IPS-NIHi7 (cell line): ENCODE measurements at regions not wholly inside any gene's neighbourhood (a gene's known extent, or its start where the extent isn't known, plus 50 kb on each side); places are given as distances from the start of the nearest gene placed in this dataset.

Experiments
- DNase-seq: peaks from one replicate; pipeline ENCODE4 v3.0.0; 2012; ENCODE audit warnings: mixed read lengths; ENCODE audit errors: extremely low spot score

DNA sequence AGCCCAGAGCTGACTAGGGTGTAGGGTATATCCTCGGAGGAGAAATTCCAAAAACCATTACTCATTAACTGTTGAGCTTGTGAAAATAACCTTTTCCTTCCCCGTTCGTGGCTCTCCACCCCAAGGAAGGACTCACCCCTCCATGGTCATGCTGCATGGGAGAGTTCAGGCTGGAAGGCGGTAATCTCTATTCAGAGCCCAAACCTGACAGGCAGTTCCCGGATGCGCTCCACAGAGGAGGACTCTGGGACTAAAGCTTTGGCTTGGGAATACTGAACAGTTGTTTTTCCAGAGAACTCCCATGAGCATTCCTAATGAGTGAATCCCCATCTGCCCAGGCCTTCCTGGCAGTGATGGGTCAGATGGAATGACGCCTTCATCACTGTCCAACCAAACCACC is 125.4 kb downstream of the BCOR start:
- no peak for DNase-seq

DNA sequence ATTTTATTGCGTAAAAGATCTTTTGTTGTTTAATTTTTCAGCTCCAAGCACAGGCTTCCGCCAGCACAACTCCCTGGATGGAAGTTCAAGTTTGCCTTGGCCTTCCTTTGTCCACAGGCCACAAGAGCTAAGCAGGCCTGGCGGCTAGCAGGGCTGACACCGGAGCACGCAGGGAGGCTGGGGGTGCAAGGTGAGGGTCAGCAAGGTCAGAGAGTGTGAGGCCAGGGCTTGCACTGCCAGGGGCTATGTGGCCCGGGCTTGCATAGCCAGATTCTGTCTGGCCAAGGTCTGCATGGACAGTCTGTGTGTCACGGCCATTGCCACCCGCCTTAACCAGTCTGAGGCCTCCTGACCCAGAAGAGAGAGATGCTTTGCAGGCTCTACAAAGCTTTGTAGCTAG is 123.9 kb downstream of the BCOR start:
- DNase-seq, result no peak

GRCh38 chrX:39974270-39974669 is 123.5 kb downstream of the BCOR start:
- DNase-seq, result no peak

DNA sequence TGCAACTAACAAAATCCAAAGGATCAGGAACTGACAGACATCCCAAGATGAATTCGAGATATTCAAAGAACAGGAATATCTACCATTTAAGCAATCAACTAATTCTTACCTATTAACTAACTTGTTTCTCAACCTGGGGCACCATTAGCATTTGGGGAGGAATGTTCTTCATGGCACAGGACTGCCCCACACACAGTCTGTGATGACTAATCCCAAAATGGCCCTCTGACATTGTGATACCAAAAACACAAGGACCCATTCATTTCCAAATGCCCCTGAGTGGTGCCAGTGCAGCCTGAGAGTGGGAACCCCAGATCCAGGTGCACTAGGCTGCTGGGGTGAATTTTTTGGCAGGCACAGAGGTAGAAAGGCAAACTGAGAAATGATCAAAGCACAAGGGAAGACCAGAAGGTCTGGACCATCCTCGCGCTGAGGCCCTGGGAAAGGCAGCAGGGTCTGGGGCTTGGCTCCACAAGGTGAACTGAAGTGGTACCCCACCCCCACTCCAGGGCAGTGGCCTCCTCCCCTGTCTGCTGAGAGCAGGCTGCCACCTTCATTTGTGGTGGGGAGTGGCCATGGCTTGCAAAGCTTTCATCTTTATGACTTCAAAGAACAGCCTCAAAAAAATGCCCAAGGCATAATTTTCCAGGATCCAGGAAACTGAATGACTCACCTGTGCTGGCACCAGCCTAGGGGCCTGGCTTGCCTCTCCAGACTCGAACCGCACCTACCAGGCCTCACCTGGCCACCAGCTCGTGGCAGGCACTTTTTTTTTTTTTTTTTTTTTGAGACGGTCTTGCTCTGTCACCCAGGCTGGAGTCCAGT is 122.4 kb downstream of the BCOR start:
- DNase-seq, result no peak

DNA sequence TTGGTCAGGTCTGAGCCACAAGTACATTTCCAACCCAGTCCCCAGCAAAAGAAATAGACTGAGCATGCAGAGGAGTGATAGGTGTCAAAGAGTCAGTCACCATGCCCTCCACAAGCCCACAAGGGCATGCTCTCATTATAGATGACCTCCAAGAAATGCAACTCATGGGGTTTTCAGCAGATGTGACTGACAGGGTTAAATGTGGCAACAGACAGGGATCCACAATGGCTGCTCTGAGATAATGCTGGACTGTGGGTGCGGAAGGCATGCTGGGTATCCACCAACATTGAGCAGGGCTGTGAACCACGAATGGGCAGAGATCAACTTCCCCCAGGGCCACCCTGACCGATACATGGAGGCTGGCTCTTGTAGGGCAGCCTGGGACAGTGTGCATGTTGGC is 115.8 kb downstream of the BCOR start:
- no peak for DNase-seq

GRCh38 chrX:39982948-39983347 is 114.8 kb downstream of the BCOR start:
- DNase-seq, result no peak

DNA sequence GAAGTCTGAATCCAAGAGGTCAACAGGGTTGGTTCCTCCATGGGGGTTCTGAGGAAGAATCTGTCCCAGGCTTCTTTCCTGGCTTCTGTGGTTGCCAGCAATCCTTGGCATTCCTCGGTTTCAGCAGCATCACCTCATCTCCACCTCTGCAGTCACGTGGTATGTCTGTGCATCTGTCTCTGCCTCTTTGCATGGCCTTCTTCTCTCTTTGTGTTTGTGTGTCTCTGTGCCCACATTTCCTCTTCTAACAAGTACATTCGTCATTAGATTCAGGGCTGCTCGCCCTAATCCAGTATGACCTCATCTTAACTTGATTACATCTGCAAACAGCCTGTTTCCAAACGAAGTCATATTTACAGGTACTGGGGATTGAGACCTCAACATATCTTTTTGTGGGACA is 114.0 kb downstream of the BCOR start:
- DNase-seq, result no peak

GRCh38 chrX:39984191-39984956 is 113.4 kb downstream of the BCOR start:
- DNase-seq, result no peak

DNA sequence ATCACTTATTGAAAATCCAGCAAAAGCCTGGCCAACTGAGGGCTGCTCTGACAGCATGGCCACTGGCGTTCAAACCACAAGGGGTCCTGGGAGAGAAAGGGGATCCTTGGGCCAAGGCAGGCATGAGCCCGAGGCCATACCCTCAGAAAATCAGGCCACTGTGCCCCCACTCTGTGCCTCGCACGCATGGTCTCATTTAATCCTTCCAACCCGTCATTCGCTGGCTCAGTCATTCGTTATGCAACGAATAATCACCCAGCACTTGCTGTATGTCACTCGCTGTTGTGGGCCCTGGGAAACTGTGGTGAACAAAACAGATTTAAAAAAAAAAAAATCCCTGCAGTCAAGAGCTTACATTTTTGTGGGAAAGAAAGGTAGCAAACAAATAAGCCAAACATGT is 112.7 kb downstream of the BCOR start:
- no peak for DNase-seq

- no peak for DNase-seq
These were observed 112.2 kb downstream of the BCOR start for GRCh38 chrX:39985551-39985950.

DNA sequence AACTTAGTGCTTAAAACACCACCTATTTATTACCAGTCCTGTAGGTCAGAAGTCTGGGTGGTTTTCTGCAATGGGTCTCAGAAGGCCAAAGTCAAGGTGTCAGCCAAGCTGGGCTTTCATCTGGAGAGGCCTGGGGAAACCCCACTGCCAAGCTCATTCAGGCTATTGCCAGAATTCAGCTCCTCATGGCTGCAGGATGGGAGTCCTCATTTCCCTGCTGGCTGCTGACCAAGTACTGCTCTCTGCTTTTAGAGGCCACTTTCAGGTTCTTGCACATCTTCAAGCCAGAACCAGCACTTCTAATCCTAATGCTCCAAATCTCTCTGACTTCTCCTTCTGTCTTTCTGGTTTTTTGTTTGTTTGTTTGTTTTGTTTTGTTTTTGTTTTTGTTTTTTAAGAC is 109.3 kb downstream of the BCOR start:
- DNase-seq, result no peak

DNA sequence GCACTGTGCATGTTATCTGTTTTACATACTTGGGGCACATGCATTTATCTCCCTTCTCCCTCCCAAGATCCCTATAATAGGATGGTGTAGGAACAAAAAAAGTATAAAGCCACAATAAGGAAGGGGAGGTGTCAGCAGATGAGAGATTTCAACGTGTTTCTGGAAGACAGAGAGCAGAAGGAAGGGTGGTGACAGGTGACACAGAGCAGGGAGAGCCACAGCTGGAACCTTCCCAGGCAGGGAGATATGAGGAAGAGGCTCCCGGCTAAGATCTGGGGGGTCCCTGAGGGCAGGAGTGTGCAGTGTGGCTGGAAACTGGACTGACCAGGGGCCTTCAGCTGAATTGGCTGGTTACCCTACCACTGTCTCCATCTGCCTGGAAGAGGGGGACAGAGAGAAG is 107.4 kb downstream of the BCOR start:
- no peak for DNase-seq

DNA sequence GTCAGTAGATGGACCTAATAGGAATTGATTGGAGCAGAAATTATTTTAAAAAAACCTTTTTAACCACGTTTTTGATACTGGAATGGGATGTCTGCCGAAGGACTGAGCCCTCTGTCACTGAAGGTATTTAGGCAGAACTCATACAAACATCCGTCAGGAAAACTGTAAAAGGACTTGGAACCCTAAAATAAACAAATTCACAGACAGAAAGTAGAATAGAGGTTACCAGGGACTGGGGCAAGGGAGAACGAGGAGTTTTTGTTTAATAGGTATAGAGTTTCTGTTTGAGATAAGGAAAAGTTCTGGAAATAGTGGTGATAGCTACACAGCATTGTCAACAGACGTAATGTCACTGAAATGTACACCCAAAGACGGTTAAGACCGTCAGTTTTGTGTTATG is 105.5 kb downstream of the BCOR start:
- no peak for DNase-seq

DNA sequence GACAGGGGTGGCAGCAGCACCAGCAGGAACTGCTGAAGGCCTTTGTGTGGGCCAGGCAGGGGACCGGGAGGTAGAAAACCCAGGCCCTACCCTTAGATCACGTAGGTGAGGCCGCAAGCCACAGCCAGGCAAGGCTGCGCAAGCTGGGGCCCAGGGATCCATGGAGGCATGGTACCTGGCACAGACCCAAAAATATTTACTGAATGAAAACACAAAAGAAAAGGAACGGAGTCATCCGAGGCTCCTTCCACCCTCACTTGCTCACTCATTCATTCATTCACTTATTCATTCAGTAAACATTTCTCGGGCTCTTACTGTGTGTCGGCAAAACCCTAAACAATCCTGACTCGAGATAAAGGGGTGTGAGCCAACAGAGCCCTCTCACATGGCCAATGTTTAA is 102.3 kb downstream of the BCOR start:
- DNase-seq, result no peak

GRCh38 chrX:39996536-39996935 is 101.2 kb downstream of the BCOR start:
- no peak for DNase-seq

GRCh38 chrX:39998636-39999406 is 98.9 kb downstream of the BCOR start:
- DNase-seq, result no peak
